ENCODE measurements at regions not wholly inside any gene's neighbourhood (a gene's known extent, or its start where the extent isn't known, plus 50 kb on each side); places are given as distances from the start of the nearest gene placed in this dataset.
A peak's percentile ranks its signal among the peaks of the same experiment; 100 is the strongest.

- TF ChIP-seq JUND (IDR thresholded peaks at IDR 0.05; ENCODE audit: borderline replicate concordance, low read depth, low read length) (peak; percentile 28; the same call in 1 of the 2 replicates), JUND (tag; IDR thresholded peaks at IDR 0.05; ENCODE audit: borderline replicate concordance, low read depth, low read length) (0 out of 3 replicates have a peak, but pooled peaks have one; percentile 30), ELF2 (CRISPR knock-in tag; IDR thresholded peaks at IDR 0.05) (no peak), MTA2 (IDR thresholded peaks at IDR 0.05; ENCODE audit: low read depth) (peak; percentile 71), ZNF518B (CRISPR knock-in tag; IDR thresholded peaks at IDR 0.05) (no peak), FOXJ3 (CRISPR knock-in tag; IDR thresholded peaks at IDR 0.05) (no peak), UBTF (IDR thresholded peaks at IDR 0.05; ENCODE audit: borderline replicate concordance in 1 of 2, low read depth in 2 of 2, low read length in 2 of 2) (no peak), SRSF9 (IDR thresholded peaks at IDR 0.05; ENCODE audit: borderline replicate concordance, low read depth, low read length) (no peak), ZFP91 (CRISPR knock-in tag; IDR thresholded peaks at IDR 0.05) (no peak), CCNT2 (IDR thresholded peaks at IDR 0.05; ENCODE audit: borderline replicate concordance, extremely low read depth, insufficient read length, low read depth, low read length) (no peak), CGGBP1 (CRISPR knock-in tag; IDR thresholded peaks at IDR 0.05) (no peak), HDAC3 (IDR thresholded peaks at IDR 0.05; ENCODE audit: borderline replicate concordance, partially characterized antibody) (peak; percentile 51), MAFF (IDR thresholded peaks at IDR 0.05; ENCODE audit: low read length) (0 out of 2 replicates have a peak, but pooled peaks have one; percentile 25), CBFA2T2 (conservative IDR thresholded peaks at IDR 0.05) (peak; percentile 51), SMARCE1 (IDR thresholded peaks at IDR 0.05) (peak; percentile 87), EHMT2 (IDR thresholded peaks at IDR 0.05) (0 out of 2 replicates have a peak, but pooled peaks have one; percentile 21)
These were observed 204.7 kb downstream of the BCAT1 start (continued) for GRCh38 chr12:24743941-24744793.
